ENCODE measurements at regions not wholly inside any gene's neighbourhood (a gene's known extent, or its start where the extent isn't known, plus 50 kb on each side); places are given as distances from the start of the nearest gene placed in this dataset.

- TF ChIP-seq POLR2A (IDR thresholded peaks at IDR 0.05) = no peak
- TF ChIP-seq, protein P1, sequence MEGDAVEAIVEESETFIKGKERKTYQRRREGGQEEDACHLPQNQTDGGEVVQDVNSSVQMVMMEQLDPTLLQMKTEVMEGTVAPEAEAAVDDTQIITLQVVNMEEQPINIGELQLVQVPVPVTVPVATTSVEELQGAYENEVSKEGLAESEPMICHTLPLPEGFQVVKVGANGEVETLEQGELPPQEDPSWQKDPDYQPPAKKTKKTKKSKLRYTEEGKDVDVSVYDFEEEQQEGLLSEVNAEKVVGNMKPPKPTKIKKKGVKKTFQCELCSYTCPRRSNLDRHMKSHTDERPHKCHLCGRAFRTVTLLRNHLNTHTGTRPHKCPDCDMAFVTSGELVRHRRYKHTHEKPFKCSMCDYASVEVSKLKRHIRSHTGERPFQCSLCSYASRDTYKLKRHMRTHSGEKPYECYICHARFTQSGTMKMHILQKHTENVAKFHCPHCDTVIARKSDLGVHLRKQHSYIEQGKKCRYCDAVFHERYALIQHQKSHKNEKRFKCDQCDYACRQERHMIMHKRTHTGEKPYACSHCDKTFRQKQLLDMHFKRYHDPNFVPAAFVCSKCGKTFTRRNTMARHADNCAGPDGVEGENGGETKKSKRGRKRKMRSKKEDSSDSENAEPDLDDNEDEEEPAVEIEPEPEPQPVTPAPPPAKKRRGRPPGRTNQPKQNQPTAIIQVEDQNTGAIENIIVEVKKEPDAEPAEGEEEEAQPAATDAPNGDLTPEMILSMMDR (IDR thresholded peaks at IDR 0.05) = no peak
Observed at GRCh38 chr5:33230467-33231078, 210.2 kb upstream of the TARS1 start.

All from lower leg skin (tissue), 3 donors.